ENCODE measurements at regions not wholly inside any gene's neighbourhood (a gene's known extent, or its start where the extent isn't known, plus 50 kb on each side); places are given as distances from the start of the nearest gene placed in this dataset.
A peak's percentile ranks its signal among the peaks of the same experiment; 100 is the strongest.

DNA sequence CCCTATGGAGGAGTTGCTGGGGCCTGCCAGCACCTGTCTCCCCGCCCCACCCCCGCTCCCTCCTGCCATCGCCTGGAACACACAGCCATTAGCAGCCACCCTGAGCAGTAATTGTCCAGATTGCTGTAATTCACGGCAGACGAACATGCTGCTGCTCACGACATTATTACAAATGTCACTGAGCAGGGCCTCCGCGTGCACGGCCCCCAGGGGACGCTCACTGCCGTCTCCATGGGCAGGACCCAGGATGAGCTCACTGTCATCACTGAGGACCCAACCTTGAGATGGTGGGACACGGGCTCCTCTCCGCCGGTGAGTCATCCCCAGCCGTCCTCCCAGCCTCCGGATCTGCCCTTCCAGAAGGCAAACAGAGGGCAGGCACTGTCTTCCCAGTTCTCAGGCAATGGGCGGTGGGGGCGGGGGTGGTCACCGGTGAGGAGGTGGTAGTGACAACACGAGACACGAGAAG is 100.4 kb downstream of the RFLNA start:
- Mint-ChIP-seq H3K9me3 (no peaks in the 10 kb centered on the region), H3K27ac (no peak overlapping the region), H3K4me1 (peaks cover 21% of the 10 kb centered on the region), H3K36me3 (peaks cover 23% of the 10 kb centered on the region), H3K27me3 (ENCODE audit: low read depth) (no peaks in the 10 kb centered on the region), H3K4me3 (no peak overlapping the region)
- ChIA-PET CTCF (interaction anchor here (1.1 kb wide), 1 partner anchor 57 kb away, joined by 3 read pairs; no protein-coding TSS in a partner anchor), POLR2A (no interaction called here)
- no peak for DNase-seq (ENCODE audit: low spot score)
- ATAC-seq: no peak
- TF ChIP-seq ZNF671 (CRISPR knock-in tag; IDR thresholded peaks at IDR 0.05): no peak
- TF ChIP-seq ZNF263 (CRISPR knock-in tag; IDR thresholded peaks at IDR 0.05; ENCODE audit: low read depth): peak; percentile 68
- TF ChIP-seq RELA (CRISPR knock-in tag; IDR thresholded peaks at IDR 0.05; ENCODE audit: borderline replicate concordance): no peak
- TF ChIP-seq FOXK1 (CRISPR knock-in tag; IDR thresholded peaks at IDR 0.05): no peak
- TF ChIP-seq, protein P1, sequence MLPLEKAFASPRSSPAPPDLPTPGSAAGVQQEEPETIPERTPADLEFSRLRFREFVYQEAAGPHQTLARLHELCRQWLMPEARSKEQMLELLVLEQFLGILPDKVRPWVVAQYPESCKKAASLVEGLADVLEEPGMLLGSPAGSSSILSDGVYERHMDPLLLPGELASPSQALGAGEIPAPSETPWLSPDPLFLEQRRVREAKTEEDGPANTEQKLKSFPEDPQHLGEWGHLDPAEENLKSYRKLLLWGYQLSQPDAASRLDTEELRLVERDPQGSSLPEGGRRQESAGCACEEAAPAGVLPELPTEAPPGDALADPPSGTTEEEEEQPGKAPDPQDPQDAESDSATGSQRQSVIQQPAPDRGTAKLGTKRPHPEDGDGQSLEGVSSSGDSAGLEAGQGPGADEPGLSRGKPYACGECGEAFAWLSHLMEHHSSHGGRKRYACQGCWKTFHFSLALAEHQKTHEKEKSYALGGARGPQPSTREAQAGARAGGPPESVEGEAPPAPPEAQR (CRISPR knock-in tag; IDR thresholded peaks at IDR 0.05): no peak
- TF ChIP-seq PRRX2 (CRISPR knock-in tag; IDR thresholded peaks at IDR 0.05): no peak
- TF ChIP-seq, protein P2, sequence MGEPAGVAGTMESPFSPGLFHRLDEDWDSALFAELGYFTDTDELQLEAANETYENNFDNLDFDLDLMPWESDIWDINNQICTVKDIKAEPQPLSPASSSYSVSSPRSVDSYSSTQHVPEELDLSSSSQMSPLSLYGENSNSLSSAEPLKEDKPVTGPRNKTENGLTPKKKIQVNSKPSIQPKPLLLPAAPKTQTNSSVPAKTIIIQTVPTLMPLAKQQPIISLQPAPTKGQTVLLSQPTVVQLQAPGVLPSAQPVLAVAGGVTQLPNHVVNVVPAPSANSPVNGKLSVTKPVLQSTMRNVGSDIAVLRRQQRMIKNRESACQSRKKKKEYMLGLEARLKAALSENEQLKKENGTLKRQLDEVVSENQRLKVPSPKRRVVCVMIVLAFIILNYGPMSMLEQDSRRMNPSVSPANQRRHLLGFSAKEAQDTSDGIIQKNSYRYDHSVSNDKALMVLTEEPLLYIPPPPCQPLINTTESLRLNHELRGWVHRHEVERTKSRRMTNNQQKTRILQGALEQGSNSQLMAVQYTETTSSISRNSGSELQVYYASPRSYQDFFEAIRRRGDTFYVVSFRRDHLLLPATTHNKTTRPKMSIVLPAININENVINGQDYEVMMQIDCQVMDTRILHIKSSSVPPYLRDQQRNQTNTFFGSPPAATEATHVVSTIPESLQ (CRISPR knock-in tag; IDR thresholded peaks at IDR 0.05): no peak

DNA sequence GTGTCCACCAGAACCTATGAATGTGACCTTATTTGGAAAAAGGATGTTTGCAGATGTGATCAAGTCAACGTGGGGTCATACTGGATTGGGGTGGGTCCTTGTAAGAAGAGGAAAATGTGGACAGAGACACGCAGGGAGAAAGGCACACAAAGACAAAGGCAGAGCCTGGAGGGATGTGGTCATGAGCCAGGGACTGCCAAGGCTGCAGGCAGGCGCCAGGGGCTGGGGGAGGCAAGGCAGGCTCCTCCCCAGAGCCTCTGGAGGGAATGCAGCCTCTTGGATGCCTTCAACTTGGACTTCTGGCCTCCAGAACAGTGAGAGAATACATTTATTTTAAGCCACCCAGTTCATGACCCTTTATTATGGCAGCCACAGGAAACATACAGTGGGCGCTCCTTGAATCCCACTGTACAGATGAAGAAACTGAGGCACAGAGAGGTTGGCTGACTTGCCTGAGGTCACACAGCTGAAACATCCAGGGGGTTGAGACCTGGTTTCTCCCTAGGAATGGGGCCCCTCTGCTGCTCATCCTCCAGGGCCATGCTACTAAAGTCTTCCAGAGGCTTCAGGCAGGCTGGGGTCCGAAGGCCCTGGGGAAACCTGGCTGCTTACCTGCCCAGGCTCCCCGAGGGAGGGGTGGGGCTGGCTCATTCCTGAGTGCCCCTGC is 99.7 kb downstream of the RFLNA start:
- H3K27me3 Mint-ChIP-seq (ENCODE audit: low read depth): no peaks in the 10 kb centered on the region
- ATAC-seq (no peak), DNase-seq (ENCODE audit: low spot score) (no peak)
- peaks cover 17% of the 10 kb centered on the region for H3K36me3 Mint-ChIP-seq
- H3K27ac Mint-ChIP-seq: no peak overlapping the region
- TF ChIP-seq NFYB (CRISPR knock-in tag; conservative IDR thresholded peaks at IDR 0.05; ENCODE audit: low read depth) (no peak), PRRX2 (CRISPR knock-in tag; IDR thresholded peaks at IDR 0.05) (no peak), TEAD4 (CRISPR knock-in tag; IDR thresholded peaks at IDR 0.05) (no peak), ZNF219 (CRISPR knock-in tag; IDR thresholded peaks at IDR 0.05; ENCODE audit: borderline replicate concordance) (no peak), NFE2L1 (CRISPR knock-in tag; IDR thresholded peaks at IDR 0.05) (no peak), ETV6 (CRISPR knock-in tag; IDR thresholded peaks at IDR 0.05) (no peak)
- TF ChIP-seq, protein P3, sequence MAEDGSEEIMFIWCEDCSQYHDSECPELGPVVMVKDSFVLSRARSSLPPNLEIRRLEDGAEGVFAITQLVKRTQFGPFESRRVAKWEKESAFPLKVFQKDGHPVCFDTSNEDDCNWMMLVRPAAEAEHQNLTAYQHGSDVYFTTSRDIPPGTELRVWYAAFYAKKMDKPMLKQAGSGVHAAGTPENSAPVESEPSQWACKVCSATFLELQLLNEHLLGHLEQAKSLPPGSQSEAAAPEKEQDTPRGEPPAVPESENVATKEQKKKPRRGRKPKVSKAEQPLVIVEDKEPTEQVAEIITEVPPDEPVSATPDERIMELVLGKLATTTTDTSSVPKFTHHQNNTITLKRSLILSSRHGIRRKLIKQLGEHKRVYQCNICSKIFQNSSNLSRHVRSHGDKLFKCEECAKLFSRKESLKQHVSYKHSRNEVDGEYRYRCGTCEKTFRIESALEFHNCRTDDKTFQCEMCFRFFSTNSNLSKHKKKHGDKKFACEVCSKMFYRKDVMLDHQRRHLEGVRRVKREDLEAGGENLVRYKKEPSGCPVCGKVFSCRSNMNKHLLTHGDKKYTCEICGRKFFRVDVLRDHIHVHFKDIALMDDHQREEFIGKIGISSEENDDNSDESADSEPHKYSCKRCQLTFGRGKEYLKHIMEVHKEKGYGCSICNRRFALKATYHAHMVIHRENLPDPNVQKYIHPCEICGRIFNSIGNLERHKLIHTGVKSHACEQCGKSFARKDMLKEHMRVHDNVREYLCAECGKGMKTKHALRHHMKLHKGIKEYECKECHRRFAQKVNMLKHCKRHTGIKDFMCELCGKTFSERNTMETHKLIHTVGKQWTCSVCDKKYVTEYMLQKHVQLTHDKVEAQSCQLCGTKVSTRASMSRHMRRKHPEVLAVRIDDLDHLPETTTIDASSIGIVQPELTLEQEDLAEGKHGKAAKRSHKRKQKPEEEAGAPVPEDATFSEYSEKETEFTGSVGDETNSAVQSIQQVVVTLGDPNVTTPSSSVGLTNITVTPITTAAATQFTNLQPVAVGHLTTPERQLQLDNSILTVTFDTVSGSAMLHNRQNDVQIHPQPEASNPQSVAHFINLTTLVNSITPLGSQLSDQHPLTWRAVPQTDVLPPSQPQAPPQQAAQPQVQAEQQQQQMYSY (CRISPR knock-in tag; IDR thresholded peaks at IDR 0.05): no peak
- no peak overlapping the region for H3K4me3 Mint-ChIP-seq
- H3K4me1 Mint-ChIP-seq: peaks cover 24% of the 10 kb centered on the region
- H3K9me3 Mint-ChIP-seq: no peaks in the 10 kb centered on the region
- CTCF ChIA-PET: interaction anchor here (1.1 kb wide), 1 partner anchor 58 kb away, joined by 3 read pairs; no protein-coding TSS in a partner anchor
- POLR2A ChIA-PET: no interaction called here

DNA sequence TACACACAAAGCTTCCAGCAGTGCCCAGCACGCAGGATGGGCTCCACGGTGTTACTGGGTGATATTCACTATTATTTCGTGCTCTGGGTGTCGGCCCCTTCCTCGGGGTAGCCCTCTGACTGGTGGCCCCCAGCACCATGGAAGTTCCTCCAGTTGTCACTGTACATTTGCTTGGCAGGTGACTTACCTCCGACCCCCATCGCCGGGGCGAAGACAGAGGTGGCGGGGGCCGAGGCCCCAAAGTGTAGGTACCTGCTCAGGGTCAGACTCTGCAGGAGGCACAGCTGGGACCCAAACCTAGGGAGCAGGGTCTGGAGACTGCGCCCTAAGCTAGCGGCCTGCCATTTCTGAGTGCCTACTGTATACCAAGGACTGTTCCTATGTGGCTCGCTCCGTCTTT is 98.9 kb downstream of the RFLNA start:
- Mint-ChIP-seq H3K4me1 (peaks cover 24% of the 10 kb centered on the region), H3K27me3 (ENCODE audit: low read depth) (no peaks in the 10 kb centered on the region), H3K9me3 (no peaks in the 10 kb centered on the region), H3K36me3 (peaks cover 17% of the 10 kb centered on the region), H3K27ac (no peak overlapping the region), H3K4me3 (no peak overlapping the region)
- DNase-seq (ENCODE audit: low spot score) (no peak), ATAC-seq (no peak)
- POLR2A ChIA-PET: no interaction called here
- TF ChIP-seq, protein P4, sequence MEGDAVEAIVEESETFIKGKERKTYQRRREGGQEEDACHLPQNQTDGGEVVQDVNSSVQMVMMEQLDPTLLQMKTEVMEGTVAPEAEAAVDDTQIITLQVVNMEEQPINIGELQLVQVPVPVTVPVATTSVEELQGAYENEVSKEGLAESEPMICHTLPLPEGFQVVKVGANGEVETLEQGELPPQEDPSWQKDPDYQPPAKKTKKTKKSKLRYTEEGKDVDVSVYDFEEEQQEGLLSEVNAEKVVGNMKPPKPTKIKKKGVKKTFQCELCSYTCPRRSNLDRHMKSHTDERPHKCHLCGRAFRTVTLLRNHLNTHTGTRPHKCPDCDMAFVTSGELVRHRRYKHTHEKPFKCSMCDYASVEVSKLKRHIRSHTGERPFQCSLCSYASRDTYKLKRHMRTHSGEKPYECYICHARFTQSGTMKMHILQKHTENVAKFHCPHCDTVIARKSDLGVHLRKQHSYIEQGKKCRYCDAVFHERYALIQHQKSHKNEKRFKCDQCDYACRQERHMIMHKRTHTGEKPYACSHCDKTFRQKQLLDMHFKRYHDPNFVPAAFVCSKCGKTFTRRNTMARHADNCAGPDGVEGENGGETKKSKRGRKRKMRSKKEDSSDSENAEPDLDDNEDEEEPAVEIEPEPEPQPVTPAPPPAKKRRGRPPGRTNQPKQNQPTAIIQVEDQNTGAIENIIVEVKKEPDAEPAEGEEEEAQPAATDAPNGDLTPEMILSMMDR (IDR thresholded peaks at IDR 0.05): no peak
- no peak for TF ChIP-seq SOX15 (CRISPR knock-in tag; IDR thresholded peaks at IDR 0.05)
- no peak for TF ChIP-seq ZNF423 (CRISPR knock-in tag; IDR thresholded peaks at IDR 0.05)
- CTCF ChIA-PET: interaction anchor here (1.1 kb wide), 1 partner anchor 22 kb away, joined by 3 read pairs; no protein-coding TSS in a partner anchor

Measured in WTC11 (cell line).